ENCODE measurements at regions not wholly inside any gene's neighbourhood (a gene's known extent, or its start where the extent isn't known, plus 50 kb on each side); places are given as distances from the start of the nearest gene placed in this dataset.

DNA sequence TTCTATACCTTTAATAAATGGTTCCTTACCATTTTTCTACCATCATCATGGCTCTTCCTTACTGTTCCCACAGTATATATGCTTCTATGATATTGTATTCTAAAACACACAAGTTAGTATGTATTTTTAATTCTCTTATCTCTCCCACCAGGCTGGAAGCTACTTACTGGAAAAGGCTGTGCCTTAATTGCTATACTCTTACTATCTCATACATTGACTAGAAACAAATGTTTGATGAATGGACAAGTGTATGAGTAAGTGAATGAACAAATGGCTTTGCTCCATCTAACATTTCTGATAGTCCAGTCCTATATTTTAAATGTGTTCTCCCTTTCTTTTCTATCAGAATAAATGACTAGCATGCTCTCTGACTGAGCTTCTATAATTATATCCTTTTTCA is 320.8 kb upstream of the RASGEF1B start:
- no peak for TF ChIP-seq CTCF (IDR thresholded peaks at IDR 0.05)
- no peak for TF ChIP-seq EZH2 (IDR thresholded peaks at IDR 0.05)
- TF ChIP-seq EZH2phosphoT487 (IDR thresholded peaks at IDR 0.05) = no peak

Data from neural progenitor cell (in vitro differentiated cells).